ENCODE measurements at regions not wholly inside any gene's neighbourhood (a gene's known extent, or its start where the extent isn't known, plus 50 kb on each side); places are given as distances from the start of the nearest gene placed in this dataset.

DNA sequence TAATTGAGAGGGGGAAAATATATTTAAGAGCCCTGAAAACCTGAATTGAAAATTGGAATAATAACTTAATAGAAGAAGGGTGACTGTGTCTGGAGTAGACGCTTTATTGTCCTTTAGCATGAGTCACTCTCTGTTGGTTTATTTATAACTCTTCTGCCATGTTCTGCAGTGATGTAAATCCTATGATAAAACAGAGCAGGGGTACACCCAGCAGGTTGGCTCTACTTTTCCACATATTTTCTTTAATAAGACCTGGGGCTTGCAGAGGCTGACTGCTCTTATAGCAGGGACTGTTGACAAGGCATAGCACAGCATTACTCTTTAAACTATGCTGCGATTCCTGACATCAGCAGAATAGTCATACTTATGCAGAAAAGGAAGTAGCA, 389.9 kb upstream of the PCDH9 start:
- TF ChIP-seq, protein P1, sequence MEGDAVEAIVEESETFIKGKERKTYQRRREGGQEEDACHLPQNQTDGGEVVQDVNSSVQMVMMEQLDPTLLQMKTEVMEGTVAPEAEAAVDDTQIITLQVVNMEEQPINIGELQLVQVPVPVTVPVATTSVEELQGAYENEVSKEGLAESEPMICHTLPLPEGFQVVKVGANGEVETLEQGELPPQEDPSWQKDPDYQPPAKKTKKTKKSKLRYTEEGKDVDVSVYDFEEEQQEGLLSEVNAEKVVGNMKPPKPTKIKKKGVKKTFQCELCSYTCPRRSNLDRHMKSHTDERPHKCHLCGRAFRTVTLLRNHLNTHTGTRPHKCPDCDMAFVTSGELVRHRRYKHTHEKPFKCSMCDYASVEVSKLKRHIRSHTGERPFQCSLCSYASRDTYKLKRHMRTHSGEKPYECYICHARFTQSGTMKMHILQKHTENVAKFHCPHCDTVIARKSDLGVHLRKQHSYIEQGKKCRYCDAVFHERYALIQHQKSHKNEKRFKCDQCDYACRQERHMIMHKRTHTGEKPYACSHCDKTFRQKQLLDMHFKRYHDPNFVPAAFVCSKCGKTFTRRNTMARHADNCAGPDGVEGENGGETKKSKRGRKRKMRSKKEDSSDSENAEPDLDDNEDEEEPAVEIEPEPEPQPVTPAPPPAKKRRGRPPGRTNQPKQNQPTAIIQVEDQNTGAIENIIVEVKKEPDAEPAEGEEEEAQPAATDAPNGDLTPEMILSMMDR (IDR thresholded peaks at IDR 0.05; ENCODE audit: insufficient read depth, low read length): no peak
- TF ChIP-seq SPI1 (IDR thresholded peaks at IDR 0.05; ENCODE audit: borderline replicate concordance, low read depth): no peak

All from HL-60 (cell line).